Neutrophil (primary cell): ENCODE measurements at regions not wholly inside any gene's neighbourhood (a gene's known extent, or its start where the extent isn't known, plus 50 kb on each side); places are given as distances from the start of the nearest gene placed in this dataset.

Source experiments
- H3K27ac ChIP-seq: fragments of 200-600 bp; sonication (generic); 2 replicates; pipeline ENCODE4 v1.5.1; 2016; ENCODE audit warnings: mild to moderate bottlenecking, moderate library complexity
- H3K27me3 ChIP-seq: fragments of 200-600 bp; sonication (generic); 2 replicates; pipeline ENCODE4 v1.6.0; 2016; ENCODE audit warnings: mild to moderate bottlenecking
- H3K36me3 ChIP-seq: fragments of 200-600 bp; sonication (generic); 2 replicates; pipeline ENCODE4 v1.5.1; 2017
- H3K4me1 ChIP-seq, 2 experiments: fragments of 200-600 bp in 1 of 2; sonication (generic) in 1 of 2; 1 replicate in 1 of 2; 2 replicates in 1 of 2; pipeline versions ENCODE4 v1.5.1 to v1.6.1; 2013 to 2016; ENCODE audit warnings: low read depth in 1 of 2, low read length in 1 of 2, mild to moderate bottlenecking in 1 of 2, moderate library complexity in 1 of 2; ENCODE audit not compliant: control insufficient read depth in 1 of 2, insufficient read depth in 1 of 2
- H3K4me3 ChIP-seq, 2 experiments: fragments of 200-600 bp in 1 of 2; sonication (generic) in 1 of 2; 1 replicate in 1 of 2; 2 replicates in 1 of 2; pipeline ENCODE4 v1.5.1; 2013 to 2016; ENCODE audit warnings: low read depth in 1 of 2, low read length in 1 of 2, mild to moderate bottlenecking in 1 of 2, moderate library complexity in 1 of 2
- H3K9me3 ChIP-seq: fragments of 200-600 bp; sonication (generic); 2 replicates; pipeline ENCODE4 v1.5.1; 2016
- CTCF ChIP-seq: fragments of 200-600 bp; sonication (generic); IDR thresholded peaks from 2 replicates; pipeline ENCODE4 v1.5.1; 2016; ENCODE audit warnings: antibody characterized with exemption

GRCh38 chr3:40745381-40746106 is 220.8 kb downstream of the ZNF621 start:
- Histone ChIP-seq H3K4me3 (no peak overlapping the region), H3K4me1 (no peaks in the 10 kb centered on the region), H3K9me3 (no peaks in the 10 kb centered on the region), H3K27me3 (no peaks in the 10 kb centered on the region), H3K27ac (no peak overlapping the region), H3K36me3 (no peaks in the 10 kb centered on the region)
- no peak for TF ChIP-seq CTCF

- H3K4me3 ChIP-seq: no peak overlapping the region
- H3K4me1 ChIP-seq: no peaks in the 10 kb centered on the region
- H3K9me3 ChIP-seq: no peaks in the 10 kb centered on the region
- H3K27ac ChIP-seq: no peak overlapping the region
- no peak for TF ChIP-seq CTCF
- H3K27me3 ChIP-seq: no peaks in the 10 kb centered on the region
- no peaks in the 10 kb centered on the region for H3K36me3 ChIP-seq
These were observed 226.9 kb downstream of the ZNF621 start for GRCh38 chr3:40751666-40752065.

GRCh38 chr3:40752492-40752891 is 227.7 kb downstream of the ZNF621 start:
- no peak overlapping the region for H3K27ac ChIP-seq
- no peaks in the 10 kb centered on the region for H3K9me3 ChIP-seq
- TF ChIP-seq CTCF: no peak

GRCh38 chr3:40753291-40753770 is 228.6 kb downstream of the ZNF621 start:
- H3K4me3 ChIP-seq: no peak overlapping the region
- no peaks in the 10 kb centered on the region for H3K9me3 ChIP-seq
- H3K4me1 ChIP-seq: no peaks in the 10 kb centered on the region
- H3K27ac ChIP-seq: no peak overlapping the region
- no peaks in the 10 kb centered on the region for H3K27me3 ChIP-seq
- H3K36me3 ChIP-seq: no peaks in the 10 kb centered on the region
- TF ChIP-seq CTCF: no peak

More at GRCh38 chr3:40752492-40752891, 227.7 kb downstream of the ZNF621 start:
- H3K4me1 ChIP-seq: no peaks in the 10 kb centered on the region
- no peaks in the 10 kb centered on the region for H3K27me3 ChIP-seq
- no peak overlapping the region for H3K4me3 ChIP-seq
- H3K36me3 ChIP-seq: no peaks in the 10 kb centered on the region

- Histone ChIP-seq H3K27ac (no peak overlapping the region), H3K4me1 (no peaks in the 10 kb centered on the region), H3K36me3 (no peaks in the 10 kb centered on the region), H3K4me3 (no peak overlapping the region), H3K9me3 (no peaks in the 10 kb centered on the region), H3K27me3 (no peaks in the 10 kb centered on the region)
- TF ChIP-seq CTCF: no peak
These were observed 229.2 kb downstream of the ZNF621 start for GRCh38 chr3:40753951-40754350.
